KMS-11 (cell line): ENCODE measurements at regions not wholly inside any gene's neighbourhood (a gene's known extent, or its start where the extent isn't known, plus 50 kb on each side); places are given as distances from the start of the nearest gene placed in this dataset.

Experiments used
- H2AFZ ChIP-seq: fragments of 200-600 bp; sonication (generic); 2 replicates; pipeline ENCODE4 v1.6.1; 2016; ENCODE audit warnings: antibody characterized with exemption, mixed run types, low read depth
- H3K27ac ChIP-seq: fragments of 200-600 bp; sonication (generic); 2 replicates; pipeline ENCODE4 v1.6.1; 2016; ENCODE audit warnings: mild to moderate bottlenecking, mixed run types
- H3K27me3 ChIP-seq: fragments of 200-600 bp; sonication (generic); 2 replicates; pipeline ENCODE4 v1.6.1; 2017; ENCODE audit warnings: mild to moderate bottlenecking, low read depth, mixed run types, moderate library complexity; ENCODE audit not compliant: insufficient read depth
- H3K36me3 ChIP-seq: fragments of 200-600 bp; sonication (generic); 2 replicates; pipeline ENCODE4 v1.6.1; 2017; ENCODE audit warnings: mild to moderate bottlenecking, mixed run types; ENCODE audit not compliant: insufficient read depth
- H3K4me1 ChIP-seq: fragments of 200-600 bp; sonication (generic); 2 replicates; pipeline ENCODE4 v1.6.1; 2016; ENCODE audit warnings: mild to moderate bottlenecking, low read depth, mixed run types; ENCODE audit not compliant: poor library complexity, severe bottlenecking
- H3K4me2 ChIP-seq: fragments of 200-600 bp; sonication (generic); 2 replicates; pipeline ENCODE4 v1.7.0; 2016; ENCODE audit warnings: mild to moderate bottlenecking, mixed run types
- H3K4me3 ChIP-seq: fragments of 200-600 bp; sonication (generic); IDR thresholded peaks from 2 replicates; pipeline ENCODE4 v1.6.1; 2017; ENCODE audit warnings: low read depth, low read length, mixed read lengths; ENCODE audit not compliant: insufficient read depth
- H3K79me2 ChIP-seq: fragments of 200-600 bp; sonication (generic); 2 replicates; pipeline ENCODE4 v1.6.1; 2016; ENCODE audit warnings: low read depth, mixed run types; ENCODE audit not compliant: insufficient read depth
- H3K9ac ChIP-seq: fragments of 200-600 bp; sonication (generic); 2 replicates; pipeline ENCODE4 v1.6.1; 2016; ENCODE audit warnings: mild to moderate bottlenecking, mixed run types
- H4K20me1 ChIP-seq: fragments of 200-600 bp; sonication (generic); 2 replicates; pipeline ENCODE4 v1.6.1; 2016; ENCODE audit warnings: mild to moderate bottlenecking, mixed run types; ENCODE audit not compliant: insufficient read depth
- CTCF ChIP-seq: fragments of 200-600 bp; sonication (generic); conservative IDR thresholded peaks from 2 replicates; pipeline ENCODE4 v1.6.1; 2017; ENCODE audit warnings: low read depth, mild to moderate bottlenecking, antibody characterized with exemption, low read length, moderate library complexity, mixed read lengths

GRCh38 chr1:73910466-73910865 is 287.5 kb downstream of the LRRIQ3 start:
- Histone ChIP-seq H3K79me2 (no peaks in the 10 kb centered on the region), H3K4me2 (no peak overlapping the region), H3K27me3 (no peaks in the 10 kb centered on the region), H4K20me1 (no peaks in the 10 kb centered on the region), H3K36me3 (no peaks in the 10 kb centered on the region), H3K4me1 (no peaks in the 10 kb centered on the region), H2AFZ (no peak overlapping the region), H3K4me3 (no peak overlapping the region), H3K9ac (no peak overlapping the region), H3K27ac (no peak overlapping the region)
- TF ChIP-seq CTCF = no peak

- H3K4me1 ChIP-seq = no peaks in the 10 kb centered on the region
- no peaks in the 10 kb centered on the region for H3K79me2 ChIP-seq
- no peaks in the 10 kb centered on the region for H3K27me3 ChIP-seq
- no peak overlapping the region for H3K9ac ChIP-seq
- no peaks in the 10 kb centered on the region for H4K20me1 ChIP-seq
- H3K4me2 ChIP-seq = no peak overlapping the region
- TF ChIP-seq CTCF = no peak
- no peak overlapping the region for H3K27ac ChIP-seq
- no peak overlapping the region for H3K4me3 ChIP-seq
- H3K36me3 ChIP-seq = no peaks in the 10 kb centered on the region
- H2AFZ ChIP-seq = no peak overlapping the region
Observed at GRCh38 chr1:73910062-73910461, 287.9 kb downstream of the LRRIQ3 start.

- Histone ChIP-seq H3K27me3 (no peaks in the 10 kb centered on the region), H3K4me3 (no peak overlapping the region), H3K4me2 (no peak overlapping the region), H3K4me1 (no peaks in the 10 kb centered on the region), H4K20me1 (no peaks in the 10 kb centered on the region), H3K36me3 (no peaks in the 10 kb centered on the region), H2AFZ (no peak overlapping the region), H3K27ac (no peak overlapping the region), H3K79me2 (no peaks in the 10 kb centered on the region), H3K9ac (no peak overlapping the region)
- TF ChIP-seq CTCF = no peak
Observed at GRCh38 chr1:73909043-73909562, 288.9 kb downstream of the LRRIQ3 start.

GRCh38 chr1:73907051-73907450 is 290.9 kb downstream of the LRRIQ3 start:
- no peaks in the 10 kb centered on the region for H4K20me1 ChIP-seq
- no peak overlapping the region for H3K4me3 ChIP-seq
- no peak overlapping the region for H3K9ac ChIP-seq
- TF ChIP-seq CTCF = no peak
- no peaks in the 10 kb centered on the region for H3K27me3 ChIP-seq
- H3K4me2 ChIP-seq = no peak overlapping the region
- peaks cover 11% of the 10 kb centered on the region for H3K4me1 ChIP-seq
- no peaks in the 10 kb centered on the region for H3K79me2 ChIP-seq
- H3K36me3 ChIP-seq = no peaks in the 10 kb centered on the region
- no peak overlapping the region for H3K27ac ChIP-seq
- H2AFZ ChIP-seq = no peak overlapping the region
